ENCODE measurements at regions not wholly inside any gene's neighbourhood (a gene's known extent, or its start where the extent isn't known, plus 50 kb on each side); places are given as distances from the start of the nearest gene placed in this dataset.

DNA sequence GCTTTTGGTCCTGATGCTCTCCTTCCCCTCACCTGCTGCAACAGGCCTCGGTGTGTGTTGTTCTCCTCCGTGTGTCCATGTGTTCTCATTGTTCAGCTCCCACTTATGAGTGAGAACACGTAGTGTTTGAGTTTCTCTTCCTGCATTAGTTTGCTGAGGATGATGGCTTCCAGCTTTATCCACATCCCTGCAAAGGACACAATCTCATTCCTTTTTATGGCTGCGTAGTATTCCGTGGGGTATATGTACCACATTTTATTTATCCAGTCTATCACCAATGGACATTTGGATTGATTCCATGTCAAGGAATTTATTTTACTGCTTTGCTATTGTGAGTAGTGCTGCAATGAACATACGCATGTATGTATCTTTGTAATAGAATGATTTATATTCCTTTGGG lies 116.9 kb upstream of the SIRPG start:
- H4K8ac ChIP-seq (ENCODE audit: low read length), result no peak overlapping the region
- H3K27ac ChIP-seq (ENCODE audit: low read length, poor library complexity, severe bottlenecking), result no peak overlapping the region
- no peak overlapping the region for H4K91ac ChIP-seq (ENCODE audit: low read length)
- H3K79me1 ChIP-seq (replicated peaks; ENCODE audit: low read length, poor library complexity, severe bottlenecking), result peaks cover 5% of the 10 kb centered on the region
- H3K18ac ChIP-seq (ENCODE audit: low read depth in 1 of 2, low read length in 2 of 2), result no peak overlapping the region
- H3K9ac ChIP-seq (ENCODE audit: low read length), result no peak overlapping the region
- no peak overlapping the region for H2BK5ac ChIP-seq (ENCODE audit: low read depth, low read length, poor library complexity, severe bottlenecking)
- no peak overlapping the region for H3K4ac ChIP-seq (ENCODE audit: low read depth in 1 of 2, low read length in 2 of 2)
- no peak overlapping the region for H3K4me3 ChIP-seq (ENCODE audit: insufficient read depth in 1 of 2, low read depth in 1 of 2, low read length in 2 of 2)
- no peak overlapping the region for H3K14ac ChIP-seq (ENCODE audit: low read length in 2 of 2)
- H2BK12ac ChIP-seq (ENCODE audit: low read length in 2 of 2), result no peak overlapping the region
- H3K9me3 ChIP-seq (ENCODE audit: control insufficient read depth, low read length), result no peaks in the 10 kb centered on the region
- 99% methylated on average over 6 of the region's 6 CpGs for WGBS
- no peak for DNase-seq
- H3K36me3 ChIP-seq (ENCODE audit: control insufficient read depth in 1 of 2, insufficient read depth in 2 of 2, low read depth in 1 of 2, low read length in 2 of 2), result peaks cover 3 to 6% of the 10 kb centered on the region in 2 experiments
- peaks cover 13% of the 10 kb centered on the region for H3K4me1 ChIP-seq (ENCODE audit: control insufficient read depth, insufficient read depth, low read depth, low read length)
- H2BK120ac ChIP-seq (ENCODE audit: low read depth, low read length), result no peak overlapping the region
- H2AFZ ChIP-seq (ENCODE audit: low read depth, low read length), result no peak overlapping the region
- no peak overlapping the region for H3K23ac ChIP-seq (ENCODE audit: low read length in 2 of 2)
- no peak overlapping the region for H2AK5ac ChIP-seq (ENCODE audit: low read length, severe bottlenecking)
- no peak overlapping the region for H2BK15ac ChIP-seq (ENCODE audit: low read depth, poor library complexity, severe bottlenecking)
- H3K4me2 ChIP-seq (ENCODE audit: low read length, poor library complexity, severe bottlenecking), result no peak overlapping the region
- no peaks in the 10 kb centered on the region for H3K27me3 ChIP-seq (ENCODE audit: control insufficient read depth in 1 of 2, insufficient read depth in 1 of 2, low read length in 2 of 2)

DNA sequence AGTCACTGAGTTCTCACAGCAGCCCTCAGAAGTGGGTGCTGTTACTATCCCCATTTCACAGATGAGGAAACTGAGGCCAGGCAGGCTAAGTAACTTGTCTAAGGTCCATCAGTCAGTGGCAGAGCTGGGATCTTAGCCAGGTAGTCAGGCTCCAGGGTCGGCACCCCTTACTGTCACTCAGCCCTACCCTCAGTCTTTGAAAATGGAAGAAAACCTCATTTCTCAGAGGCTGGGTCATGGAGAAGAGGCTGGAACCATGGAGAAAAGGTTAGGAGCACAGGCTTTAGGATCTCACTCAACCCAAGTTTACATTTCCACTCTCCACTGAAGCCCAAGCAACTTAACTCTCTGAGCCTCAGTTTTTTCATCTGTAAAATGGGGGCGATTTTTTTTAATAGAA lies 116.2 kb upstream of the SIRPG start:
- Histone ChIP-seq H2BK5ac (ENCODE audit: low read depth, low read length, poor library complexity, severe bottlenecking) (no peak overlapping the region), H3K4me2 (ENCODE audit: low read length, poor library complexity, severe bottlenecking) (no peak overlapping the region), H2BK120ac (ENCODE audit: low read depth, low read length) (no peak overlapping the region), H3K79me1 (replicated peaks; ENCODE audit: low read length, poor library complexity, severe bottlenecking) (peaks cover 5% of the 10 kb centered on the region), H3K9ac (ENCODE audit: low read length) (no peak overlapping the region), H3K23ac (ENCODE audit: low read length in 2 of 2) (no peak overlapping the region), H2BK15ac (ENCODE audit: low read depth, poor library complexity, severe bottlenecking) (no peak overlapping the region), H4K8ac (ENCODE audit: low read length) (no peak overlapping the region), H2AFZ (ENCODE audit: low read depth, low read length) (no peak overlapping the region), H2BK12ac (ENCODE audit: low read length in 2 of 2) (no peak overlapping the region), H3K18ac (ENCODE audit: low read depth in 1 of 2, low read length in 2 of 2) (no peak overlapping the region), H3K36me3 (ENCODE audit: control insufficient read depth in 1 of 2, insufficient read depth in 2 of 2, low read depth in 1 of 2, low read length in 2 of 2) (peaks cover 3 to 6% of the 10 kb centered on the region in 2 experiments), H2AK5ac (ENCODE audit: low read length, severe bottlenecking) (no peak overlapping the region), H3K4me1 (ENCODE audit: control insufficient read depth, insufficient read depth, low read depth, low read length) (peaks cover 13% of the 10 kb centered on the region), H3K4ac (ENCODE audit: low read depth in 1 of 2, low read length in 2 of 2) (no peak overlapping the region), H3K27ac (ENCODE audit: low read length, poor library complexity, severe bottlenecking) (no peak overlapping the region), H4K91ac (ENCODE audit: low read length) (no peak overlapping the region), H3K27me3 (ENCODE audit: control insufficient read depth in 1 of 2, insufficient read depth in 1 of 2, low read length in 2 of 2) (no peaks in the 10 kb centered on the region), H3K14ac (ENCODE audit: low read length in 2 of 2) (no peak overlapping the region), H3K4me3 (ENCODE audit: insufficient read depth in 1 of 2, low read depth in 1 of 2, low read length in 2 of 2) (no peak overlapping the region), H3K9me3 (ENCODE audit: control insufficient read depth, low read length) (no peaks in the 10 kb centered on the region)
- whole genome bisulfite sequencing, result no CpG with 5 or more reads among the region's 2 CpGs
- DNase-seq, result no peak

DNA sequence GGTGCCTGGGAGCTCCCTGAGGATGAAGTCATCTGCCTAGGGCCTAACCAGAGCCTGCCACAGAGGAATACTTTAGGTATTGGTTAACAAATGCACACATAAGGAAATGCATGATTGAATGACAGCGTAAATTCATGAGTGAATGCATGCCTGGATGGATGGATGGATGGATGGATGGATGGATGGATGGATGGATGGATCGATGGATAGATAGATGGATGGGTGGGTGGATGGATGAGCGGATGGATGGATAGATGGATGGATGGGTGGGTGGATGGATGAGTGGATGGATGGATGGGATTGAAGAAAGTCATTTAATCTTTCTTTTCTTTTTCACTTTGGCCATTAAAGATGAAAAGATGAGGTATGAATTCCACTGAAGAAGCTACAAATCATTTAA lies 111.9 kb upstream of the SIRPG start:
- no peak for DNase-seq
- Histone ChIP-seq H3K9me3 (ENCODE audit: control insufficient read depth, low read length) (no peaks in the 10 kb centered on the region), H4K8ac (ENCODE audit: low read length) (no peak overlapping the region), H3K9ac (ENCODE audit: low read length) (no peak overlapping the region), H2BK15ac (ENCODE audit: low read depth, poor library complexity, severe bottlenecking) (no peak overlapping the region), H3K18ac (ENCODE audit: low read depth in 1 of 2, low read length in 2 of 2) (no peak overlapping the region), H3K4me2 (ENCODE audit: low read length, poor library complexity, severe bottlenecking) (no peak overlapping the region), H3K27me3 (ENCODE audit: control insufficient read depth in 1 of 2, insufficient read depth in 1 of 2, low read length in 2 of 2) (no peaks in the 10 kb centered on the region), H3K4ac (ENCODE audit: low read depth in 1 of 2, low read length in 2 of 2) (no peak overlapping the region), H2BK120ac (ENCODE audit: low read depth, low read length) (no peak overlapping the region), H3K36me3 (ENCODE audit: control insufficient read depth in 1 of 2, insufficient read depth in 2 of 2, low read depth in 1 of 2, low read length in 2 of 2) (peaks cover 0 to 6% of the 10 kb centered on the region in 2 experiments), H3K79me1 (replicated peaks; ENCODE audit: low read length, poor library complexity, severe bottlenecking) (no peaks in the 10 kb centered on the region), H2BK5ac (ENCODE audit: low read depth, low read length, poor library complexity, severe bottlenecking) (no peak overlapping the region), H3K14ac (ENCODE audit: low read length in 2 of 2) (no peak overlapping the region), H2AFZ (ENCODE audit: low read depth, low read length) (no peak overlapping the region), H3K27ac (ENCODE audit: low read length, poor library complexity, severe bottlenecking) (no peak overlapping the region), H3K23ac (ENCODE audit: low read length in 2 of 2) (no peak overlapping the region), H4K91ac (ENCODE audit: low read length) (no peak overlapping the region), H2AK5ac (ENCODE audit: low read length, severe bottlenecking) (no peak overlapping the region), H3K4me3 (ENCODE audit: insufficient read depth in 1 of 2, low read depth in 1 of 2, low read length in 2 of 2) (no peak overlapping the region), H2BK12ac (ENCODE audit: low read length in 2 of 2) (no peak overlapping the region), H3K4me1 (ENCODE audit: control insufficient read depth, insufficient read depth, low read depth, low read length) (no peaks in the 10 kb centered on the region)
- WGBS, result 91% methylated on average over 3 of the region's 3 CpGs

DNA sequence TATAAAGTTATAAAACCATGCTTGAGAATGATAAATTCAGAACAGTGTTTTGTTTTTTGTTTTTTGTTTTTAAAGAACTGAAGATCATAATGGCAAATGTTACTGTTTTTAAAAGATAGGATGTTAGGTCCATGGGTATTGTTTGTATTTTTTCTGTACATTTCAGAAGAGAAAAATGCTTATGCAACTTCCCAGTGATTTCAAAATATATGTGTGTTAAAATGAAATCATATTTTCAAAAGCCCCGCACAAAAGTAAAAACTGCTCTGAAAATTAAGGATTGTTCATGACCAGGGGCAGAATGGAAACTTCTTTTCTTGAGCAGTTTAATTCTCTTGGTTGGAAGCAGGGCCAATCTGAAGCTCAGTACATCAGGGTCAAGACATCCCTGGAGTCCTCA lies 109.2 kb upstream of the SIRPG start:
- WGBS, result 97% methylated on average over 1 of the region's 1 CpG
- H3K23ac ChIP-seq (ENCODE audit: low read length in 2 of 2), result no peak overlapping the region
- no peaks in the 10 kb centered on the region for H3K36me3 ChIP-seq (ENCODE audit: control insufficient read depth in 1 of 2, insufficient read depth in 2 of 2, low read depth in 1 of 2, low read length in 2 of 2)
- H3K4ac ChIP-seq (ENCODE audit: low read depth in 1 of 2, low read length in 2 of 2), result no peak overlapping the region
- no peak overlapping the region for H3K14ac ChIP-seq (ENCODE audit: low read length in 2 of 2)
- no peak overlapping the region for H2BK5ac ChIP-seq (ENCODE audit: low read depth, low read length, poor library complexity, severe bottlenecking)
- no peak overlapping the region for H2AFZ ChIP-seq (ENCODE audit: low read depth, low read length)
- H3K4me1 ChIP-seq (ENCODE audit: control insufficient read depth, insufficient read depth, low read depth, low read length), result no peaks in the 10 kb centered on the region
- no peaks in the 10 kb centered on the region for H3K79me1 ChIP-seq (replicated peaks; ENCODE audit: low read length, poor library complexity, severe bottlenecking)
- no peak overlapping the region for H2BK15ac ChIP-seq (ENCODE audit: low read depth, poor library complexity, severe bottlenecking)
- no peak overlapping the region for H3K27ac ChIP-seq (ENCODE audit: low read length, poor library complexity, severe bottlenecking)
- no peak for DNase-seq
- H4K91ac ChIP-seq (ENCODE audit: low read length), result no peak overlapping the region
- no peak overlapping the region for H2BK120ac ChIP-seq (ENCODE audit: low read depth, low read length)
- H3K27me3 ChIP-seq (ENCODE audit: control insufficient read depth in 1 of 2, insufficient read depth in 1 of 2, low read length in 2 of 2), result no peaks in the 10 kb centered on the region
- H3K9me3 ChIP-seq (ENCODE audit: control insufficient read depth, low read length), result no peaks in the 10 kb centered on the region
- no peak overlapping the region for H3K9ac ChIP-seq (ENCODE audit: low read length)
- H3K4me2 ChIP-seq (ENCODE audit: low read length, poor library complexity, severe bottlenecking), result no peak overlapping the region
- no peak overlapping the region for H3K18ac ChIP-seq (ENCODE audit: low read depth in 1 of 2, low read length in 2 of 2)
- H3K4me3 ChIP-seq (ENCODE audit: insufficient read depth in 1 of 2, low read depth in 1 of 2, low read length in 2 of 2), result no peak overlapping the region
- H2BK12ac ChIP-seq (ENCODE audit: low read length in 2 of 2), result no peak overlapping the region
- H2AK5ac ChIP-seq (ENCODE audit: low read length, severe bottlenecking), result no peak overlapping the region
- H4K8ac ChIP-seq (ENCODE audit: low read length), result no peak overlapping the region

All from mesenchymal stem cell (in vitro differentiated cells and primary cell).